H9 (cell line): ENCODE measurements at regions not wholly inside any gene's neighbourhood (a gene's known extent, or its start where the extent isn't known, plus 50 kb on each side); places are given as distances from the start of the nearest gene placed in this dataset.

Experiments used
- DNase-seq: peaks from one replicate; pipeline ENCODE4 v3.0.0-alpha.2; 2017
- H2AFZ ChIP-seq: one replicate; pipeline ENCODE4 v1.6.1; 2013; ENCODE audit warnings: mild to moderate bottlenecking, low read length, control low read depth, moderate library complexity
- H2AK5ac ChIP-seq: 2 replicates; pipeline ENCODE4 v1.6.1; 2013; ENCODE audit warnings: low read length, control low read depth, mixed read lengths; ENCODE audit not compliant: insufficient read length
- H2BK120ac ChIP-seq: one replicate; pipeline ENCODE4 v1.6.1; 2013; ENCODE audit warnings: low read depth, mild to moderate bottlenecking, low read length, control low read depth, inconsistent platforms; ENCODE audit not compliant: poor library complexity, severe bottlenecking
- H2BK12ac ChIP-seq: 2 replicates; pipeline ENCODE4 v1.6.1; 2013; ENCODE audit warnings: low read length, control low read depth, mixed read lengths, low read depth; ENCODE audit not compliant: insufficient read length
- H2BK15ac ChIP-seq: 2 replicates; pipeline ENCODE4 v1.6.1; 2013; ENCODE audit warnings: low read depth, low read length, control low read depth
- H2BK20ac ChIP-seq: one replicate; pipeline ENCODE4 v1.6.1; 2013; ENCODE audit warnings: low read depth, mild to moderate bottlenecking, low read length, control low read depth, inconsistent platforms; ENCODE audit not compliant: poor library complexity, severe bottlenecking
- H2BK5ac ChIP-seq: 2 replicates; pipeline ENCODE4 v1.6.1; 2013; ENCODE audit warnings: low read length, control low read depth, mixed read lengths; ENCODE audit not compliant: insufficient read length
- H3K14ac ChIP-seq: 2 replicates; pipeline ENCODE4 v1.6.1; 2013; ENCODE audit warnings: low read length, control low read depth; ENCODE audit not compliant: insufficient read depth
- H3K18ac ChIP-seq: 2 replicates; pipeline ENCODE4 v1.6.1; 2013; ENCODE audit warnings: low read depth, mild to moderate bottlenecking, mixed read lengths, low read length, control low read depth; ENCODE audit not compliant: insufficient read length
- H3K23ac ChIP-seq: 2 replicates; pipeline ENCODE4 v1.6.1; 2013; ENCODE audit warnings: low read length, control low read depth, mixed read lengths, low read depth; ENCODE audit not compliant: insufficient read length
- H3K23me2 ChIP-seq: 2 replicates; pipeline ENCODE4 v1.6.1; 2013; ENCODE audit warnings: low read depth, mild to moderate bottlenecking, mixed read lengths, low read length, control low read depth; ENCODE audit not compliant: insufficient read length, poor library complexity, severe bottlenecking
- H3K27ac ChIP-seq: 2 replicates; pipeline ENCODE4 v1.5.1; 2013; ENCODE audit warnings: low read length, control low read depth, mixed read lengths, low read depth; ENCODE audit not compliant: insufficient read length
- H3K27me3 ChIP-seq: 2 replicates; pipeline ENCODE4 v1.6.1; 2013; ENCODE audit warnings: low read length, control low read depth, inconsistent platforms; ENCODE audit not compliant: insufficient read depth
- H3K4ac ChIP-seq: 2 replicates; pipeline ENCODE4 v1.6.1; 2013; ENCODE audit warnings: low read depth, mild to moderate bottlenecking, control low read depth, inconsistent platforms, low read length, moderate library complexity
- H3K4me1 ChIP-seq: 2 replicates; pipeline ENCODE4 v1.6.1; 2013; ENCODE audit warnings: low read length, control low read depth, inconsistent platforms; ENCODE audit not compliant: insufficient read depth
- H3K4me2 ChIP-seq: 2 replicates; pipeline ENCODE4 v1.6.1; 2013; ENCODE audit warnings: low read length, control low read depth, mixed read lengths; ENCODE audit not compliant: insufficient read length, insufficient read depth
- H3K56ac ChIP-seq: 2 replicates; pipeline ENCODE4 v1.6.1; 2013; ENCODE audit warnings: low read depth, mild to moderate bottlenecking, mixed read lengths, low read length, control low read depth; ENCODE audit not compliant: insufficient read length
- H3K79me1 ChIP-seq: 2 replicates; pipeline ENCODE4 v1.6.1; 2013; ENCODE audit warnings: low read depth, mild to moderate bottlenecking, moderate library complexity, low read length, control low read depth, inconsistent platforms; ENCODE audit not compliant: insufficient read depth, poor library complexity, severe bottlenecking
- H3K79me2 ChIP-seq: 2 replicates; pipeline ENCODE4 v1.6.1; 2013; ENCODE audit warnings: low read length, control low read depth, inconsistent platforms; ENCODE audit not compliant: insufficient read depth
- H3K9ac ChIP-seq: 2 replicates; pipeline ENCODE4 v1.6.1; 2013; ENCODE audit warnings: low read length, control low read depth, mixed read lengths; ENCODE audit not compliant: insufficient read length; ENCODE audit errors: extremely low read depth
- H3K9me3 ChIP-seq: one replicate; pipeline ENCODE4 v1.6.1; 2013; ENCODE audit warnings: low read depth, low read length, inconsistent platforms; ENCODE audit not compliant: control insufficient read depth
- H3T11ph ChIP-seq: one replicate; pipeline ENCODE4 v1.6.1; 2013; ENCODE audit warnings: mild to moderate bottlenecking, low read length, control low read depth, inconsistent platforms
- H4K20me1 ChIP-seq: one replicate; pipeline ENCODE4 v1.6.1; 2013; ENCODE audit not compliant: control insufficient read depth, insufficient read length, insufficient read depth
- H4K5ac ChIP-seq: 2 replicates; pipeline ENCODE4 v1.6.1; 2013; ENCODE audit warnings: low read depth, mild to moderate bottlenecking, mixed read lengths, low read length, control low read depth; ENCODE audit not compliant: insufficient read length
- H4K8ac ChIP-seq: replicated peaks from 2 replicates; pipeline ENCODE4 v1.6.1; 2013; ENCODE audit warnings: low read length, control low read depth, mixed read lengths, low read depth; ENCODE audit not compliant: insufficient read length
- H4K91ac ChIP-seq: 2 replicates; pipeline ENCODE4 v1.6.1; 2013; ENCODE audit warnings: low read depth, mild to moderate bottlenecking, moderate library complexity, mixed read lengths, low read length, control low read depth; ENCODE audit not compliant: insufficient read length
- H3K27ac Mint-ChIP-seq, 3 experiments: 2 replicates in 2 of 3; 3 replicates in 1 of 3; pipeline ENCODE4 v1.8.0; 2020 to 2021; ENCODE audit warnings: mixed read lengths in 3 of 3, mild to moderate bottlenecking in 1 of 3, moderate library complexity in 1 of 3
- H3K27me3 Mint-ChIP-seq: 2 replicates; pipeline ENCODE4 v1.8.0; 2021; ENCODE audit warnings: low read depth, mild to moderate bottlenecking, moderate library complexity, mixed read lengths
- H3K36me3 Mint-ChIP-seq, 3 experiments: 2 replicates in 2 of 3; 3 replicates in 1 of 3; pipeline ENCODE4 v1.8.0; 2020 to 2021; ENCODE audit warnings: low read depth in 3 of 3, mixed read lengths in 3 of 3; ENCODE audit not compliant: insufficient read depth in 1 of 3
- H3K4me1 Mint-ChIP-seq, 2 experiments: 2 replicates each; pipeline ENCODE4 v1.8.0; 2020; ENCODE audit warnings: mixed read lengths in 2 of 2
- H3K4me3 Mint-ChIP-seq, 2 experiments: 2 replicates in 1 of 2; 3 replicates in 1 of 2; pipeline ENCODE4 v1.8.0; 2020 to 2021; ENCODE audit warnings: mild to moderate bottlenecking in 2 of 2, mixed read lengths in 2 of 2, moderate library complexity in 1 of 2
- H3K9me3 Mint-ChIP-seq, 2 experiments: 2 replicates in 1 of 2; 3 replicates in 1 of 2; pipeline ENCODE4 v1.8.0; 2020; ENCODE audit warnings: mild to moderate bottlenecking in 2 of 2, mixed read lengths in 2 of 2, moderate library complexity in 1 of 2
- CTCF ChIP-seq: fragments of 200-600 bp; sonication (generic); conservative IDR thresholded peaks from 3 replicates; pipeline ENCODE4 v1.8.0; 2021; ENCODE audit warnings: antibody characterized with exemption, mild to moderate bottlenecking
- WGBS: extraction: QIAGEN DNeasy Blood & Tissue Kit; methylation state at CpG from one replicate; pipeline ENCODE4 v1.1.7; 2013; ENCODE audit warnings: missing lambda C conversion rate, low lambda C conversion rate, mixed read lengths; ENCODE audit not compliant: insufficient read length; ENCODE audit errors: extremely low coverage; 5-methylcytosine and 5-hydroxymethylcytosine counted together

DNA sequence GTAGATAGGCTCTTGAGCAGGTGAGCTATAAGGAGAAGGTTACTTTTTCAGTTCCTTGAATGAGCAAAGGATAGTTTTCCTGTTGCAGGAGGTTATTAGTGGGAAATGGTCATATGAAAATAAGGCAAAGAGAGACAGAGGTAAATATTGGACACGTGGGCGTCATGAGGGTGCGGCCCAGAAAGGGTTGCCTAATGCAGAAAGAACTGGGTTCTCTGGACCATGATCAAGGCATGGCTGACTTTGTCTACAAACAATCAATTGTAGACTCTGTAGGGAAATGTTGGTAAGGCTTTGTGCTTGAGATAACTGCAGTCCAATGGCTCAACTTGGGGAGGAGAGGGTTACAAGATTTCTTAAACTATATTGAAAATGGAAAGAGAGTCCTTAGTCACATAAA is 585.8 kb downstream of the BCL11A start:
- WGBS = no CpG with 5 or more reads among the region's 3 CpGs
- Histone ChIP-seq H3K27ac (no peak overlapping the region), H2BK120ac (no peak overlapping the region)

More for the DNA sequence above, 585.8 kb downstream of the BCL11A start:
- Mint-ChIP-seq H3K27ac (no peak overlapping the region), H3K4me1 (no peaks in the 10 kb centered on the region; a peak in 1 of 4 replicates), H3K36me3 (no peaks in the 10 kb centered on the region), H3K9me3 (no peaks in the 10 kb centered on the region), H3K4me3 (no peak overlapping the region), H3K27me3 (peaks cover 7% of the 10 kb centered on the region)
- H3K4me2 ChIP-seq = no peak overlapping the region
- H3K23ac ChIP-seq = no peak overlapping the region
- no peak for DNase-seq
- H3T11ph ChIP-seq = no peak overlapping the region
- H3K4me1 ChIP-seq = no peaks in the 10 kb centered on the region
- no peak overlapping the region for H3K56ac ChIP-seq
- no peaks in the 10 kb centered on the region for H4K20me1 ChIP-seq
- H3K79me2 ChIP-seq = no peaks in the 10 kb centered on the region
- H2AFZ ChIP-seq = no peak overlapping the region
- no peak overlapping the region for H4K5ac ChIP-seq
- H2BK12ac ChIP-seq = no peak overlapping the region
- H3K23me2 ChIP-seq = no peaks in the 10 kb centered on the region
- no peak overlapping the region for H3K18ac ChIP-seq
- no peak overlapping the region for H3K9ac ChIP-seq
- H4K8ac ChIP-seq = no peak overlapping the region
- H4K91ac ChIP-seq = no peak overlapping the region
- no peak overlapping the region for H3K4ac ChIP-seq
- H2BK20ac ChIP-seq = no peak overlapping the region
- H3K27me3 ChIP-seq = no peaks in the 10 kb centered on the region
- H3K9me3 ChIP-seq = no peaks in the 10 kb centered on the region
- H3K79me1 ChIP-seq = no peaks in the 10 kb centered on the region
- no peak for TF ChIP-seq CTCF
- no peak overlapping the region for H2AK5ac ChIP-seq
- H3K14ac ChIP-seq = no peak overlapping the region
- no peak overlapping the region for H2BK5ac ChIP-seq
- H2BK15ac ChIP-seq = no peak overlapping the region
